Astrocyte (in vitro differentiated cells and primary cell): ENCODE measurements at regions not wholly inside any gene's neighbourhood (a gene's known extent, or its start where the extent isn't known, plus 50 kb on each side); places are given as distances from the start of the nearest gene placed in this dataset.

Experiments used
- CTCF ChIP-seq: IDR thresholded peaks from 2 replicates; pipeline ENCODE4 v1.5.1; 2011; ENCODE audit warnings: low read depth, mild to moderate bottlenecking, inconsistent platforms, low read length, moderate library complexity; ENCODE audit not compliant: insufficient read depth
- EZH2 ChIP-seq: IDR thresholded peaks from 2 replicates; pipeline ENCODE4 v1.6.1; 2012; ENCODE audit warnings: mild to moderate bottlenecking, low read length, inconsistent platforms; ENCODE audit not compliant: insufficient read depth

GRCh38 chr1:228898582-228898992 lies 163.3 kb downstream of the RHOU start:
- no peak for TF ChIP-seq CTCF
- no peak for TF ChIP-seq EZH2
